ENCODE measurements at regions not wholly inside any gene's neighbourhood (a gene's known extent, or its start where the extent isn't known, plus 50 kb on each side); places are given as distances from the start of the nearest gene placed in this dataset.

DNA sequence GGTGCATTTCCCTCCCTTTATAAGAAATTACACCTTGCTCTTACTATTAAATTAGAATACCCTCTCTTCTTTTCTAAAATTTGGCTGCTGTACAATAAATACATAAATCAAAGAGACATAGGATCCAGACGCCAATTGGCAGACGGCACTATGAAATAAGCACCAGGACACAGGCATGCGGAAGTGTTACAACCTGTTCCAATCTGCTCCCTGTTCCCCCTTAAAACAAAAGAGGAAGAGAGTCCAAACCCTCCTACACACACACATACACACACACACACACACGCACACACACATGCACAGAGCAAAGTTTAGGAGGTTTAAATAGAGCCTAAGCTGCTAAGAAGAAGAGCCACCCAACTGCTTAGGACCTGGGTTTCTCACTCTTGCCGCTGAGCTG, 75.6 kb upstream of the ZNF507 start:
- DNase-seq (ENCODE audit: low read depth), result no peak
- H3K4me3 ChIP-seq (ENCODE audit: control insufficient read depth, low read depth, low read length), result no peak overlapping the region
- TF ChIP-seq, protein P1, sequence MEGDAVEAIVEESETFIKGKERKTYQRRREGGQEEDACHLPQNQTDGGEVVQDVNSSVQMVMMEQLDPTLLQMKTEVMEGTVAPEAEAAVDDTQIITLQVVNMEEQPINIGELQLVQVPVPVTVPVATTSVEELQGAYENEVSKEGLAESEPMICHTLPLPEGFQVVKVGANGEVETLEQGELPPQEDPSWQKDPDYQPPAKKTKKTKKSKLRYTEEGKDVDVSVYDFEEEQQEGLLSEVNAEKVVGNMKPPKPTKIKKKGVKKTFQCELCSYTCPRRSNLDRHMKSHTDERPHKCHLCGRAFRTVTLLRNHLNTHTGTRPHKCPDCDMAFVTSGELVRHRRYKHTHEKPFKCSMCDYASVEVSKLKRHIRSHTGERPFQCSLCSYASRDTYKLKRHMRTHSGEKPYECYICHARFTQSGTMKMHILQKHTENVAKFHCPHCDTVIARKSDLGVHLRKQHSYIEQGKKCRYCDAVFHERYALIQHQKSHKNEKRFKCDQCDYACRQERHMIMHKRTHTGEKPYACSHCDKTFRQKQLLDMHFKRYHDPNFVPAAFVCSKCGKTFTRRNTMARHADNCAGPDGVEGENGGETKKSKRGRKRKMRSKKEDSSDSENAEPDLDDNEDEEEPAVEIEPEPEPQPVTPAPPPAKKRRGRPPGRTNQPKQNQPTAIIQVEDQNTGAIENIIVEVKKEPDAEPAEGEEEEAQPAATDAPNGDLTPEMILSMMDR (conservative IDR thresholded peaks at IDR 0.05; ENCODE audit: control insufficient read depth, insufficient read depth, low read depth, low read length), result no peak

DNA sequence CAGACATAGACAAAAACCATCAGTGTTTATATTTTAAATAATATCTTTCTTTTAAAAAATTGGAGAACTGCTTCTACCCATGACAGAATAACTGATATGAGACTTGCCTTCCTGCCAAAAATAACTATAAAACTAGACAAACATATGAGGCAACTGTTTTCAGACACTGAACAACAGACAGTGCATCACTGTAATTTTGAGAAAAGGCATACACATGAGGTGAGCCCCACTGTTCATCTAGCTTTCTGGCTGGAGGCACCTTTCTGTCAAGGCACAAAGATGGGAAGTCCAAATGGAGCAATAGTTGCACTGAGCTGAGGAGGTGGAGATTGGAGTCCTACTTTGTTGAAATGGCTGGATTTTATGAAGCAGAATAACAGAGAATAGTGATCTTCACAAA, 71.9 kb upstream of the ZNF507 start:
- no peak for DNase-seq (ENCODE audit: low read depth)
- no peak overlapping the region for H3K4me3 ChIP-seq (ENCODE audit: control insufficient read depth, low read depth, low read length)
- TF ChIP-seq, protein P1 (conservative IDR thresholded peaks at IDR 0.05; ENCODE audit: control insufficient read depth, insufficient read depth, low read depth, low read length), result no peak

DNA sequence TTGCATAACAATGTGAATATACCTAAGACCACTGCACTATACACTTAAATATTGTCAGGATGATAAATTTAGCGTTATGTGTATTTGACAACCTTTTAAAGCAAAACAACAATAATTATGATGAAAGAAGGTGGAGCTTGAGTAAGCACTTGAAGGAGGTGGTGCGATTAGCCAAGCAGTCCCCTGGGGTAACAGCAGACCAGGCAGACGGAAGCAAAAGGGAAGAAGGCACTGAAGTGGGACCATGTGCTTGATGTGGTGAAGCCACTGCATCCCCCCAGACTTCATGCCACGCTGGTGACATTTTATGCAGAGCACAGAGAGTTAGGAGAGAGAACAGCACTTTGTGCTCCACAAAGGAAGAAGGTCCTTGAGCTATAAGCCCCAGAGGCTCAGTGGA, 58.3 kb upstream of the ZNF507 start:
- TF ChIP-seq, protein P1 (conservative IDR thresholded peaks at IDR 0.05; ENCODE audit: control insufficient read depth, insufficient read depth, low read depth, low read length), result no peak
- H3K4me3 ChIP-seq (ENCODE audit: control insufficient read depth, low read depth, low read length), result no peak overlapping the region
- peak; percentile 14 for DNase-seq (ENCODE audit: low read depth)

DNA sequence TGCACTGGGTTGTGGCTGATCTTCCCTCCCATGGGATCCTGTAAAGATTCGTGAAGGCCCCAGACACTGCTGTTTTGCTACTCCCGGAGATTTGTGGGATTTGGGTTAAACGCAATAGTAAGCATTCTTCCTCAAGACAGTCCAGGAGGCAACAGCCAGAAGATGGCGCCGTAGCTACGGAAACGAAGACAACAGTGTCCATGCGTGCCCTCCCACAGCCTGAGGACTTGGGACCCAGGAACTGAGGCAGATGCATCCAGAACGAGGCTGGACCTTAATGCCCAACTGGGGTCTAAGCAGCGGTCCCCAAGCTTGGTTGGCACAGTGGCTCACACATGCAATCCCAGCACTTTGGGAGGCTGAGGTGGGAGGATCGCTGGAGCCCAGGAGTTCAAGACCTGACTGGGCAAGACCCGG, 57.6 kb upstream of the ZNF507 start:
- peak; percentile 81 for DNase-seq (ENCODE audit: low read depth)
- H3K4me3 ChIP-seq (ENCODE audit: control insufficient read depth, low read depth, low read length), result no peak overlapping the region
- TF ChIP-seq, protein P1 (conservative IDR thresholded peaks at IDR 0.05; ENCODE audit: control insufficient read depth, insufficient read depth, low read depth, low read length), result peak; percentile 58

DNA sequence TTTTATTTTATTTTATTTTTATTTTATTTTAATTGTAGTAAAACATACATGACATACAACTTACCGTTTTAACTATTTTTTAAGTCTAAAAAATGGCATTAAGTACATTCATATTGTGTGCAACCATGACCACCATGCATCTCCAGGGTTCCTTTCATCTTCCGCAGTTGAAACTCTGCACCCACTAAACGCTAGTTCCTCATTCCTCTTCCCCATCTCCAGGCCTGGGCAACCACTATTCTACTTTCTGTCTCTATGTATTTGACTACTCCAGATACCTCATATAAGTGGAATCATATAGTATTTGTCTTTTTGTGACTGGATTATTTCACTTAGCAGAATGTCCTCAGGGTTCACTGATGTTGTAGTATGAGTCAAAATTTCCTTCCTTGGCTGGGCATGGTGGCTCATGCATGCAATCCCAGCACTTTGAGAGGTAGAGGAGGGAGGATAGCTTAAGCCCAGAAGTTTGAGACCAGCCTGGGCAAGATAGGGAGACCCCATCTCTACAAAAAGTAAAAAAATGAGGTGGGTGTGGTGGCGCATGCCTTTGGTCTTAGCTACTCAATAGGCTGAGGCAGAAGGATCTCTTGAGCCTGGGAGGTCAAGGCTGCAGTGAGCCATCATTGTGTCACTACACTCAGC, 55.7 kb upstream of the ZNF507 start:
- no peak overlapping the region for H3K4me3 ChIP-seq (ENCODE audit: control insufficient read depth, low read depth, low read length)
- no peak for DNase-seq (ENCODE audit: low read depth)
- TF ChIP-seq, protein P1 (conservative IDR thresholded peaks at IDR 0.05; ENCODE audit: control insufficient read depth, insufficient read depth, low read depth, low read length), result no peak

DNA sequence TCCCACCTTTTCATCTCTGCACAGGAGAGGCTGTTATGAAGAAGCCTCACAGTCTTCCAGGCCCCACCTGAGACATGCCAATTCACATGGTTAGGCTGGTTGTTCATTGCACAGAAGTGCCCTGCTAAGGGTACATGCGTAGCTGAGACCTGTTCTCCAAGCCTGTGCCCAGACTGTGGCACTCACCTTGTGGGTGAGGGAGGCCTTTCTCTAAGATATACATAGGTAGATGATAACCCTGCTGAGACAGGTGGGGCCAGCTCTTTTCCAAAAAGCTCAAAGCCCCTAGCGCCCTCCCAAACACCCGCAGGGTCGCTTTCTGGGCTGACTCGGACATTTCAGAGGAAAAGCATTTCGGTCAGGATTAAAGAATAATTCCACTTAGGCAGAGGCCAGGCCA, 53.5 kb upstream of the ZNF507 start:
- no peak overlapping the region for H3K4me3 ChIP-seq (ENCODE audit: control insufficient read depth, low read depth, low read length)
- TF ChIP-seq, protein P1 (conservative IDR thresholded peaks at IDR 0.05; ENCODE audit: control insufficient read depth, insufficient read depth, low read depth, low read length), result no peak
- DNase-seq (ENCODE audit: low read depth), result no peak

Measured in fibroblast of mammary gland (primary cell).